OCI-LY3 (cell line): ENCODE measurements at regions not wholly inside any gene's neighbourhood (a gene's known extent, or its start where the extent isn't known, plus 50 kb on each side); places are given as distances from the start of the nearest gene placed in this dataset.
"Not testable (repeated sequence)": the region's sequence is repeated elsewhere in the genome, so short reads cannot be mapped to it uniquely, and the experiment has no call there.

Experiments
- CTCF ChIP-seq: fragments of 200-600, 300-600 bp; sonication (generic); IDR thresholded peaks from 2 replicates; pipeline ENCODE4 v1.5.1; 2014; ENCODE audit warnings: antibody characterized with exemption, low read length, low read depth
- EZH2phosphoT487 ChIP-seq: fragments of 200-600 bp; shearing (Covaris generic); IDR thresholded peaks from 2 replicates; pipeline ENCODE4 v1.6.1; 2018; ENCODE audit warnings: antibody characterized with exemption, mixed run types, low read depth

GRCh38 chr3:195988764-195989163 lies 80.4 kb upstream of the TNK2 start:
- not testable (repeated sequence) for TF ChIP-seq CTCF, EZH2phosphoT487
